GM12865 (cell line): ENCODE measurements at regions not wholly inside any gene's neighbourhood (a gene's known extent, or its start where the extent isn't known, plus 50 kb on each side); places are given as distances from the start of the nearest gene placed in this dataset.
"Not testable (repeated sequence)": the region's sequence is repeated elsewhere in the genome, so short reads cannot be mapped to it uniquely, and the experiment has no call there.

Experiments
- DNase-seq: peaks from one replicate; pipeline ENCODE4 v3.0.0; 2010; ENCODE audit warnings: low read depth
- H3K4me3 ChIP-seq: 2 replicates; pipeline ENCODE4 v1.5.1; 2011; ENCODE audit warnings: mild to moderate bottlenecking, low read depth, low read length, control low read depth
- CTCF ChIP-seq: IDR thresholded peaks from 2 replicates; pipeline ENCODE4 v1.5.1; 2011; ENCODE audit warnings: low read length, control low read depth, low read depth, inconsistent platforms; ENCODE audit not compliant: insufficient read depth; ENCODE audit errors: missing control alignments

GRCh38 chr15:84360902-84361301, 125.3 kb downstream of the GOLGA6L4 start:
- not testable (repeated sequence) for H3K4me3 ChIP-seq, DNase-seq

GRCh38 chr15:84384421-84384820, 148.8 kb downstream of the GOLGA6L4 start:
- H3K4me3 ChIP-seq, DNase-seq: not testable (repeated sequence)

- TF ChIP-seq CTCF: no peak
- DNase-seq: no peak
- H3K4me3 ChIP-seq: no peak overlapping the region
Observed at GRCh38 chr15:84387086-84387485, 151.5 kb downstream of the GOLGA6L4 start.

GRCh38 chr15:84388201-84388600, 152.6 kb downstream of the GOLGA6L4 start:
- DNase-seq, H3K4me3 ChIP-seq: not testable (repeated sequence)

GRCh38 chr15:84388638-84389037, 153.1 kb downstream of the GOLGA6L4 start:
- not testable (repeated sequence) for H3K4me3 ChIP-seq, DNase-seq

GRCh38 chr15:84390324-84390723, 154.8 kb downstream of the GOLGA6L4 start:
- not testable (repeated sequence) for DNase-seq, H3K4me3 ChIP-seq

- TF ChIP-seq CTCF: no peak
- H3K4me3 ChIP-seq: no peak overlapping the region
- DNase-seq: no peak
Observed at GRCh38 chr15:84391191-84391590, 155.6 kb downstream of the GOLGA6L4 start.

- H3K4me3 ChIP-seq, DNase-seq: not testable (repeated sequence)
Observed at GRCh38 chr15:84392020-84392419, 156.4 kb downstream of the GOLGA6L4 start.

GRCh38 chr15:84393386-84393936, 157.9 kb downstream of the GOLGA6L4 start:
- H3K4me3 ChIP-seq, DNase-seq: not testable (repeated sequence)

GRCh38 chr15:84393966-84394365, 158.4 kb downstream of the GOLGA6L4 start:
- DNase-seq, H3K4me3 ChIP-seq: not testable (repeated sequence)

GRCh38 chr15:84395384-84395783, 159.8 kb downstream of the GOLGA6L4 start:
- not testable (repeated sequence) for DNase-seq, H3K4me3 ChIP-seq

GRCh38 chr15:84395881-84396280, 160.3 kb downstream of the GOLGA6L4 start:
- not testable (repeated sequence) for DNase-seq

GRCh38 chr15:84397066-84397465, 161.5 kb downstream of the GOLGA6L4 start:
- not testable (repeated sequence) for DNase-seq, H3K4me3 ChIP-seq

More at GRCh38 chr15:84395881-84396280, 160.3 kb downstream of the GOLGA6L4 start:
- H3K4me3 ChIP-seq: not testable (repeated sequence)

GRCh38 chr15:84398087-84398486, 162.5 kb downstream of the GOLGA6L4 start:
- not testable (repeated sequence) for H3K4me3 ChIP-seq, DNase-seq
